Testis (tissue), 2 donors: ENCODE measurements at regions not wholly inside any gene's neighbourhood (a gene's known extent, or its start where the extent isn't known, plus 50 kb on each side); places are given as distances from the start of the nearest gene placed in this dataset.

Source experiments
- DNase-seq: peaks from one replicate; pipeline ENCODE4 v3.0.0-alpha.2; 2019
- H3K27ac ChIP-seq, 2 donors: fragments of 200-600 bp; sonication (generic); one replicate each; pipeline ENCODE4 v1.5.1; 2019
- H3K27me3 ChIP-seq: fragments of 200-600 bp; sonication (generic); one replicate; pipeline ENCODE4 v1.5.1; 2019
- H3K36me3 ChIP-seq: fragments of 200-600 bp; sonication (generic); one replicate; pipeline ENCODE4 v1.5.1; 2017; ENCODE audit warnings: low read depth; ENCODE audit errors: missing control alignments
- H3K4me1 ChIP-seq: fragments of 200-600 bp; sonication (generic); one replicate; pipeline ENCODE4 v1.5.1; 2019
- H3K4me3 ChIP-seq, 2 donors: fragments of 200-600 bp; sonication (generic); one replicate each; pipeline ENCODE4 v1.5.1; 2017 to 2019
- H3K9me3 ChIP-seq: fragments of 200-600 bp; sonication (generic); one replicate; pipeline ENCODE4 v1.5.1; 2017
- CTCF ChIP-seq, 3 experiments: fragments of 450-650 bp in 2 of 3; fragments of 200-600 bp in 1 of 3; sonication (generic) in 1 of 3; IDR thresholded peaks; one replicate each; pipeline ENCODE4 v1.5.1; 2016 to 2019; ENCODE audit warnings: antibody characterized with exemption in 3 of 3, mild to moderate bottlenecking in 2 of 3, moderate library complexity in 1 of 3
- POLR2A ChIP-seq: fragments of 450-650 bp; IDR thresholded peaks from one replicate; pipeline ENCODE4 v1.6.1; 2017; ENCODE audit warnings: antibody characterized with exemption, mild to moderate bottlenecking, moderate library complexity
- WGBS, 2 donors: methylation state at CpG; one replicate each; pipeline ENCODE4 v1.1.5; 2018; 5-methylcytosine and 5-hydroxymethylcytosine counted together
- intact Hi-C: fragments of 100-400 bp; cut with DNase I; formaldehyde crosslinking; loops from one replicate; pipeline ENCODE4 v1.15.1; 2023; ENCODE audit warnings: low total_unique reads

- 90 to 91% methylated on average over 3 of the region's 3 CpGs for WGBS, 2 donors
- Histone ChIP-seq H3K36me3 (no peaks in the 10 kb centered on the region), H3K9me3 (no peaks in the 10 kb centered on the region), H3K4me1 (no peaks in the 10 kb centered on the region), H3K27me3 (no peaks in the 10 kb centered on the region), H3K4me3 (no peak overlapping the region), H3K27ac (no peak overlapping the region)
- TF ChIP-seq POLR2A (no peak), CTCF (IDR thresholded peaks at IDR 0.05) (no peak)
- no peak for DNase-seq
- intact Hi-C loops = no loop called here
Observed at GRCh38 chr2:201965550-201965949, 68.1 kb upstream of the FZD7 start.

- DNase-seq = no peak
- no peak for TF ChIP-seq CTCF (IDR thresholded peaks at IDR 0.05)
- no peak for TF ChIP-seq POLR2A
- intact Hi-C loops = no loop called here
Observed at GRCh38 chr2:201966691-201967438, 66.8 kb upstream of the FZD7 start.

GRCh38 chr2:201968050-201968449 lies 65.6 kb upstream of the FZD7 start:
- H3K27me3 ChIP-seq = no peaks in the 10 kb centered on the region
- DNase-seq = no peak
- intact Hi-C loops = no loop called here
- 94 to 96% methylated on average over 6 of the region's 6 CpGs for WGBS, 2 donors
- H3K4me1 ChIP-seq = no peaks in the 10 kb centered on the region
- no peaks in the 10 kb centered on the region for H3K36me3 ChIP-seq
- no peak overlapping the region for H3K27ac ChIP-seq
- H3K9me3 ChIP-seq = no peaks in the 10 kb centered on the region
- no peak overlapping the region for H3K4me3 ChIP-seq
- TF ChIP-seq POLR2A (no peak), CTCF (IDR thresholded peaks at IDR 0.05) (no peak)

More at GRCh38 chr2:201966691-201967438, 66.8 kb upstream of the FZD7 start:
- Histone ChIP-seq H3K4me1 (no peaks in the 10 kb centered on the region), H3K27me3 (no peaks in the 10 kb centered on the region), H3K36me3 (no peaks in the 10 kb centered on the region), H3K9me3 (no peaks in the 10 kb centered on the region), H3K4me3 (no peak overlapping the region), H3K27ac (no peak overlapping the region)
- WGBS, 2 donors = 78 to 79% methylated on average over 18 of the region's 18 CpGs

GRCh38 chr2:201968476-201968875 lies 65.2 kb upstream of the FZD7 start:
- no peak for DNase-seq
- H3K9me3 ChIP-seq = no peaks in the 10 kb centered on the region
- no peaks in the 10 kb centered on the region for H3K36me3 ChIP-seq
- no peak overlapping the region for H3K27ac ChIP-seq
- no peak overlapping the region for H3K4me3 ChIP-seq
- TF ChIP-seq POLR2A (no peak), CTCF (IDR thresholded peaks at IDR 0.05) (no peak)
- intact Hi-C loops = no loop called here
- H3K27me3 ChIP-seq = no peaks in the 10 kb centered on the region
- H3K4me1 ChIP-seq = no peaks in the 10 kb centered on the region
- 95 to 97% methylated on average over 3 to 10 of the region's 10 CpGs for WGBS, 2 donors
